T-helper 2 cell treated with Interferon-gamma antibody and Interleukin-4, amounts not matched to agents 5 μg/mL and 100 μg/mL, for 36 hours (primary cell): ENCODE measurements at regions not wholly inside any gene's neighbourhood (a gene's known extent, or its start where the extent isn't known, plus 50 kb on each side); places are given as distances from the start of the nearest gene placed in this dataset.

Source experiments
- DNase-seq: peaks from one replicate; pipeline ENCODE4 v3.0.0; 2021; ENCODE audit warnings: low spot score
- H3K27ac Mint-ChIP-seq: one replicate; pipeline ENCODE4 v1.8.0; 2021; ENCODE audit warnings: mild to moderate bottlenecking, mixed read lengths
- H3K27me3 Mint-ChIP-seq: one replicate; pipeline ENCODE4 v1.8.0; 2021; ENCODE audit warnings: low read depth, mixed read lengths
- H3K36me3 Mint-ChIP-seq: one replicate; pipeline ENCODE4 v1.8.0; 2021; ENCODE audit warnings: low read depth, mixed read lengths
- H3K4me1 Mint-ChIP-seq: one replicate; pipeline ENCODE4 v1.8.0; 2021; ENCODE audit warnings: low read depth, mixed read lengths
- H3K4me3 Mint-ChIP-seq: one replicate; pipeline ENCODE4 v1.8.0; 2022; ENCODE audit warnings: mild to moderate bottlenecking, moderate library complexity, mixed read lengths
- H3K9me3 Mint-ChIP-seq: one replicate; pipeline ENCODE4 v1.8.0; 2021; ENCODE audit warnings: mixed read lengths

DNA sequence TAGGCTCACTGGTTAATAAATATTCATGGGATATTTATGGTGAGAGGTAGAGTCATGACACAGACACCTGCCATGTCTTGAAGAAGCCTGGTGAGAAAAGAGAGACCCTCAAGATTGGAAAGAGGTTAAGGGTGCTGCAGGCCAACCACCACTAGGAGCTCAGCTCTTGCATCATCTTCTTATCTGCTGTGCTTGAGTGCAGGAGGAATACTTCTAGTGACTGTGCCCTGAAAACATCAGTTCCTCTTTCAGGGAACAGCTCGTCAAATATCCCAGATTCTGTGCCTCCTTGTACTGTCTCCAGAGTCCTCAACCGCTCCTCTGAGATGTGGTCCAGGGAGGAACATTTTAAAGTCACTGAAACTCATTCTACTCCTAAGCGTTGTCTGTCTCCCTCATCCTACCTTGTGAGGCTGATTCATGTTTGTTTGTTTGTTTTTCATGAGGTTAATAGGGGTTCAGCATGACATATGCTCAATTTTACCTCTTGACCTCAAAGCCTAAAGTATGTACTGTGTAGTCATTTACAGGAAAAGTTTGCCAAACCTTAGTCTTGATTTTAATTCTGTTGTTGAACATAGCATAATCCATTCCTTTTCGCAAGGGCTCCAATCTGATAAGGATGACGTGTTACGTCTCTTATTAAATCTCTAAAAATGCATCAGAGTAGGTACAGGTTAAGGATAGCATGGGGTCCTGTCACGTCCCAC is 293.1 kb downstream of the C7orf25 start:
- no peak overlapping the region for H3K27ac Mint-ChIP-seq
- H3K9me3 Mint-ChIP-seq: no peaks in the 10 kb centered on the region
- no peak for DNase-seq
- no peaks in the 10 kb centered on the region for H3K27me3 Mint-ChIP-seq
- no peaks in the 10 kb centered on the region for H3K4me1 Mint-ChIP-seq
- H3K4me3 Mint-ChIP-seq: no peak overlapping the region
- H3K36me3 Mint-ChIP-seq: no peaks in the 10 kb centered on the region

DNA sequence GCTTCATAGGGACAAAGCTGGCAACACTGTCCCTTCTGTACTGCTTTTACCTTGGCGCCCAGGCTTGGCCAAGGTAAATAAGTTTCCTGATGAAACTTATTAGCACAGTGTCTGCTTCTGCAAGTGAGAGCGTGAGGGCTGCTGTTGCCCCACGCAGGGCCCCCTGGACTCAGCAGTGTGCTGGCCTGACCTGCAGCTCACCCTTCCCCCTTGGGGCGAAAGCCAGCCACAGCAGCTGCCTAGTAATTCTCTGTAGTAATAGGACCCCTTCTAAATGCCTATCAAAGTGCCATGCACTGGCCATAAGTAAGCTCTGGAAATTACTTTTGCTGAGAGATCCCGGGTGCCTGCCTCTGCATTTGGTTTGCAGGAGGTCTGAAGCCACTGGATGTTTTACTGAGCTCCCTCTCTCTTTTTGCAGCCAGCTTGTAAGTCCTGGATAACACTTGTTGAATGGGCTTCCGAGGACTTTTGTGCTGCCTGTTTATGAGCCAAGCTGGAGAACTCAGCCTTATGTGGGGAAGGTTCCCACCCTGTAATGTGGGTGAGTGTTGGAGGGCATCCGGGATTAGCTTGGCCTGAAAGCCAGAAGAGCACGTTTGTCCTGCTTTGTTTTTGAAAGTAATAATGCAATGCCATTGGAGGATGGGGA is 293.9 kb downstream of the C7orf25 start:
- DNase-seq: no peak
- Mint-ChIP-seq H3K27ac (no peak overlapping the region), H3K27me3 (no peaks in the 10 kb centered on the region), H3K36me3 (no peaks in the 10 kb centered on the region), H3K9me3 (no peaks in the 10 kb centered on the region), H3K4me3 (no peak overlapping the region), H3K4me1 (no peaks in the 10 kb centered on the region)

DNA sequence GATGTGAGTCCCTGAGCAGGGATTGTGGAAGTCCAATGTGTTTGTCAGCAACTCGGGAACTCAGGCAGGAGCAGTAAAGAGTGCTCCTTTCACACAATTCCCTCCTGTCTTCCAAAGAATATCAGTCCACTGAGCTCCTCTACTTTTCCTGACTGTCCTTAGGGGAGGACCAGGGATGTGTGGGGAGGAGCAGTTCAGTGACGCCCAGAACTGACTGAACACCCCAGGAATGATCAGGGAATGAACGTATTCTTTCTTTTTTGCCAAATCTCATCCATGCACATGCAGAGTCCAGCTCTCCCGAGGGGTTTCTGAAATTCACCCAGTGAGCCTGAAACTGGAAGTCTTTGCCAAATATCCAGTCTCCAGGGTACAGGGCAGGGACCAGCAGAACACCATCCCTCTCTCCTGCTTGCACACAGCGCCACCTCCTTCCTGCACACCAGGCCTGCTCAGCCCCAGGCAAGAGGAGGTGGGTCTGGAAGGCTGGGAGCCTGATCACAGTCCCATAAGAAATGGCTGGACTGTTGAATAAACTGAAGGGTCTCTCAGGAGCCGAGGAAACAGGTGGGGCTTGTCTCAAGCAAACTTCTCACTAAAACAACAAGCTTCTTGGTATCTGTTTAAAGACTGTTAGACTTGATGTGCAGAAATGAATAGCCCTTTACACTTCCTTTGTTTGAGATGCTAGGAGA is 294.7 kb downstream of the C7orf25 start:
- no peak for DNase-seq
- Mint-ChIP-seq H3K9me3 (no peaks in the 10 kb centered on the region), H3K4me1 (no peaks in the 10 kb centered on the region), H3K27ac (no peak overlapping the region), H3K4me3 (no peak overlapping the region), H3K27me3 (no peaks in the 10 kb centered on the region), H3K36me3 (no peaks in the 10 kb centered on the region)

DNA sequence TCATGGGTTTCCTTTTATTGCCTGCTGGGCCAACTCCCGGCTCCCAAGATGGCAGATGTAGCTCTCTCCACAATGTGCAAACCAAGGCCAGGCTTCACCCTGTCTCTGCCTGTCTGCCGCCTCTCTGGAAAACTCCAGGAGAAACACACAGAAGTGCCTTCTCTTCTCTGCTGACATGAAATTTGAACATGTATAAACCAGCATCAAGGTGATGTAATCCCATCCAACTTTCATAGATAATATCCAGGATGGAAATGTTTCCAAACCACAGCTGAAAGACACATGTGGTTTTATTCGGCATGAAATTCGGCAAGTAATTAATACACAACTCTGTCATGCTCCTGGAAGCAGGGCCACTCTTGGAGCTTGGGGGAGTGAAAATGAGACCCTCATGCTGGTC is 297.2 kb downstream of the C7orf25 start:
- H3K4me1 Mint-ChIP-seq: no peaks in the 10 kb centered on the region

DNA sequence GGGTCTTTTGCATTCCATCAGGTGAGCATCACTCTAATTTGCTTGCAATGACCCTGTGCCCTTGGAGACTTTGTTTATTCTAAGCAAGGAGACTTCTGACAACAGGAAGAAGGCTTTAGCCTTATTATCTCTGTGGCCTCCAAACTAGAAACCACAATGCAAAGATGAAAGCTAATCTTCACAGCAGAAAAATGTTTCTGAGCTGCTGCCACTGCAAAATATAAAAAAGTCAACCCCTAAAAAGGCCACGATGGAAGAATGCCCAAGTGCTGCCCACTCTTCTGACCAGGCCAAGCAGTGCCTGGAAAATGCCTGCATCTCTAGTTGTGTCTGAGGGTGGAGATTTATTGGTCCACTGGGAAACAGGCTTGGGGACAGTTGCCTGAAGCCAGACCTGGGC is 299.9 kb downstream of the C7orf25 start:
- no peak overlapping the region for H3K4me3 Mint-ChIP-seq
- no peaks in the 10 kb centered on the region for H3K36me3 Mint-ChIP-seq
- H3K4me1 Mint-ChIP-seq: no peaks in the 10 kb centered on the region
- no peaks in the 10 kb centered on the region for H3K9me3 Mint-ChIP-seq
- no peaks in the 10 kb centered on the region for H3K27me3 Mint-ChIP-seq
- no peak overlapping the region for H3K27ac Mint-ChIP-seq
- no peak for DNase-seq

More for the DNA sequence above, 297.2 kb downstream of the C7orf25 start:
- Mint-ChIP-seq H3K27ac (no peak overlapping the region), H3K4me3 (no peak overlapping the region), H3K36me3 (no peaks in the 10 kb centered on the region), H3K27me3 (no peaks in the 10 kb centered on the region), H3K9me3 (no peaks in the 10 kb centered on the region)
- no peak for DNase-seq

DNA sequence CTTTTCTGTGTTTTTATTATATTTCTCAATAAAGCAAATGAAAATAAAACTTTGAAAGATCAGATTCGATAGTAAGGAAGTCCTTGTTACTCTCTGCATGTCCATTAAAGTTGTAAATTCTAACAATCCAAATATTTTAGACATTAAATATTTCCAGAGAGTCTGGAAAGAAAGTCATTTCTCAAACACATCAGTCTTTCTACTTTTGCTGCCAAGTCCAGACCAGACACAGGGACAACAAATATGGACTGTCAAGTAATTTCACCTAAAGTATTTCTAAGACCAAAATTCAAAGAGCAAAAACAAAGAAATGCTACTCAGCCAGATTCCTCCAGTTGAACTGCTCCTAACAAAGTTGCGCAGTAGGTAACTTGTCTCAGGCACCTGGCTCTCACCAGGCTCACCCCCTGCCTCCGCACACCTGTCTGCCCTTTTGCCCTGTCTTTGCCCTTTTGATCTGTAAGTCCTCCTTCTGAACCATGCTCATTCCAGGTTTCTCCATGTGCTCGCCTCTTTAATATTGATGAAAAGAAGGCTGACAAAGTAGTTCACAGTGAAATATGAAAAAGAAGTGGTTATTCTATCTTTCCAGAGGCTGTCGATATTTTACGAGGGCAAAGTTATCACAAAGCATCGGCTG is 300.5 kb downstream of the C7orf25 start:
- Mint-ChIP-seq H3K9me3 (no peaks in the 10 kb centered on the region), H3K4me1 (no peaks in the 10 kb centered on the region), H3K27me3 (no peaks in the 10 kb centered on the region), H3K4me3 (no peak overlapping the region), H3K36me3 (no peaks in the 10 kb centered on the region), H3K27ac (no peak overlapping the region)
- no peak for DNase-seq

DNA sequence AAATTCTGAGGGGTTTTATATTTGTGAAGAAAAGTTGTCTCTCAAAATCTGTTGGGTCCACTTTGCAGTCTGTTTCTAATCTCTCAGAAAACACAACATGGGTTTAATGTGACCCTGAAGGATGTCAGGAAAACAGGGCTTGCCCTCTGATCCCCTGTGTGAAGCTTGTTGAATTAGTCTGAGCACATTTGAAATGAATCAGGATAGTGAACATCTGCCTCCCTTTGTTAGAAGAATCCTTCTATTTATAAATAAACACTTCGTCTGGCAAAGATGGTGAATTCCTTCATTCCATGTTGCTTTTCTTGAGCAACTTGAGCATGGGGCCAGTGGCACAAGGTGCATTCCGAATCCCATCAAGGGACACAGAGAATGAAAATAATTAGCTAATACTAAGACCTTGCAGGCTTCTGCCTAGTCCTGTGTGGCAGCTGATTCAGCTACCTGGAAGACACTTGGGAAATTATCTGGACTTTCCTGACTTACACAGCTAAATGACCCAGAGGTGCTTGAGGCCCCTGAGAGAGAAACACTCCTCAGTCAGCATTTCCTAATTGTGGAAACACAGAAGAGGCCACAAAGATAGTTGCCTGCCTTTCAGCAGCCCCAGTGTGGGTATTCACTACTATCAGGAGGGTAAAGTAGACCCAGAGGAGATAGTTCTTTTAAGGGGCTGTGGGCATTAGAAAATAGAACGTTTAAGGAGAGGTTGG is 305.5 kb downstream of the C7orf25 start:
- H3K4me1 Mint-ChIP-seq: no peaks in the 10 kb centered on the region
- no peak overlapping the region for H3K4me3 Mint-ChIP-seq
- no peaks in the 10 kb centered on the region for H3K36me3 Mint-ChIP-seq
- no peaks in the 10 kb centered on the region for H3K27me3 Mint-ChIP-seq
- DNase-seq: no peak
- H3K9me3 Mint-ChIP-seq: no peaks in the 10 kb centered on the region
- H3K27ac Mint-ChIP-seq: no peak overlapping the region

DNA sequence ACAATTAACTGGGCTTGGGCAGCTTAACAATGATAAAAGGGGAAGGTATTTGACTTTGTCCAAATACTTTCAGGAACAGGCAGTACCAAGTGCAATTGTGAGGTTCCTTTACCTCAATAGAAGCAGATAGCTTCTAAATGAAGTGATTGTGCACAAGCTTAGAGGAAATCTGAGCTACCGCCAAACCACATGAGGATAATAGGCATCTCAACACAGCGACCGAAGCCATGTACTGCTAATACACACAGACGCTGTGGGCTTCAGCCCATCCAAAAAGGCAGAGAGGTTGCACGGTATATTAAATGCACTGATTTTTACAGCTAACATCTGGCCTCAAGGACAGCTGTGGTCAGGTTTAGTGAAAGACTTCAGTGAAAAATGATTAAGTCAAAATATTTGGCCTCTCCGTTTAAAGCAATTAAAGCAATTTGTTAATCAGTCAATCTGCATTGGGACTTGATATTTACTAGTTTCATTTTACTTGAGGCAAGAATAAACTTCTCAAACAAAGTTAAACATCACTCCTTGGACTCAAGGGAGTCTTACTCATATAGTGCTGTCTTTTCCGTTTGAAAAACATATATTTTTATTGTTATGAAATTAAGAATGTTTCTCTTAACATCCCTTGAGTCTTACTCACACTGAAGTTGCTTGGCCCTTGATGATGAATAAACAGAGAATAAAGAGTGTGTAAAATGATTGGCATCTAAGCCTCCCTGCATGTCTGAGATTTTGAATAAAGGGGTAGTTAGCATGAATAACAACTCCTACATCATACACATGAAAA is 306.3 kb downstream of the C7orf25 start:
- H3K27ac Mint-ChIP-seq: no peak overlapping the region
- H3K27me3 Mint-ChIP-seq: no peaks in the 10 kb centered on the region
- DNase-seq: no peak
- H3K4me1 Mint-ChIP-seq: no peaks in the 10 kb centered on the region
- H3K9me3 Mint-ChIP-seq: no peaks in the 10 kb centered on the region
- H3K36me3 Mint-ChIP-seq: no peaks in the 10 kb centered on the region
- no peak overlapping the region for H3K4me3 Mint-ChIP-seq

DNA sequence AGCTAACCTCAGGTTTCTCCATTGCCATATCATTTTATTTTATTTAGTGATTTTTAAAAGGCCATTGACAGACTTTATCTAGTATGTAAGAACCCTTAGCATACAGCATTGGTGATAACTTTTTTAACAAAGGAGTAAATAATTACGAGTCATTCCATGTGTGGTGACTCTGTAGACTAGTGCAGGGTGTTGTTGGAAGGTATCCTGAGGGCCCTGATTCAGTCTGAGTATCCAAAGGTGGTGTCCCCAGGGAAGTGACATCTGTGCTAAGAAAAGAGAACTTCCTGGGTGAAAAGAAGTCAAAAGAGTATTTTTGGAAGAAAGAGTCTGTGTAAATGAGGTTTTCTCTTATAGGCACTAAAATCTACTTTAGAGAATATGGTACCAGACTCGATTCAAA is 308.4 kb downstream of the C7orf25 start:
- H3K9me3 Mint-ChIP-seq: no peaks in the 10 kb centered on the region
- no peak overlapping the region for H3K27ac Mint-ChIP-seq
- H3K4me3 Mint-ChIP-seq: no peak overlapping the region
- no peaks in the 10 kb centered on the region for H3K36me3 Mint-ChIP-seq
- H3K4me1 Mint-ChIP-seq: no peaks in the 10 kb centered on the region
- no peak for DNase-seq
- H3K27me3 Mint-ChIP-seq: no peaks in the 10 kb centered on the region

DNA sequence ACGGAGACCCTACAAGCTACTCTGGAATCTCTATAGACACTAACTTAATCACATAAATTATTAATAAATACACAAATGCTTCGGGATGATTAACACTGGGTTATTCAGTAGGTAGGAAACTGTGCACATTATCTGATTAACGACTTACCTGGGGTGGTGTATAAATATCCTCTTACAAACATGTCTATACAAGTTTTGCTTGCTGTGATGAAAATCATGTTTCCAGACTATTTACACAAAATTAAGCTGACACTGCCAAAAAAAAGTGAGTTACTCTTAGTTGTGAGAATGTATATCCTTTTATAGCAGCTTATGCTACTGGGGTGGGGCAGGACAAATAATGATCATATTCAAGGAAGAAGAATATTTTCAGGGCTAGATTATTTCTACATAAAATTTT is 314.6 kb downstream of the C7orf25 start:
- no peaks in the 10 kb centered on the region for H3K9me3 Mint-ChIP-seq
- no peaks in the 10 kb centered on the region for H3K36me3 Mint-ChIP-seq
- H3K27me3 Mint-ChIP-seq: no peaks in the 10 kb centered on the region
- no peak for DNase-seq
- H3K4me1 Mint-ChIP-seq: no peaks in the 10 kb centered on the region
- no peak overlapping the region for H3K27ac Mint-ChIP-seq
- no peak overlapping the region for H3K4me3 Mint-ChIP-seq

DNA sequence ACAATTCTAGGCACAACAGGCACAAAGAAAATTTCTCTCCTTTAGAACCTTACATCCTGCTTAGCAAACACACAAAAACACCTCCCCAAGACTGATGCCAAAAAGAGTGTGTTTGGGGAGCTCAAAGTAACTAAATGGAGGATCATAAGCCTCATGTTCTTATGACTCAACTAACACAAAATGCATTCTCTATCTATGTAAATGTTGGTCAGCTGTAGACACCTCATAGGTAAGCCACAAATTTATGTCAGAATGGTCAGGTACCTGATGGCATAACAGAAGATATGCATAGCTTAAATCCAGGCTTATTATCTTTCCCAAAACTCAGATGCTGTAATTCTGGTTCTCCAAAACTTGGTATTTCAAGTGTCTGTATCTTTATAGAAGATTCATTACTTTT is 315.1 kb downstream of the C7orf25 start:
- Mint-ChIP-seq H3K27me3 (no peaks in the 10 kb centered on the region), H3K36me3 (no peaks in the 10 kb centered on the region), H3K4me1 (no peaks in the 10 kb centered on the region), H3K4me3 (no peak overlapping the region), H3K9me3 (peaks cover 4% of the 10 kb centered on the region), H3K27ac (no peak overlapping the region)
- DNase-seq: no peak

DNA sequence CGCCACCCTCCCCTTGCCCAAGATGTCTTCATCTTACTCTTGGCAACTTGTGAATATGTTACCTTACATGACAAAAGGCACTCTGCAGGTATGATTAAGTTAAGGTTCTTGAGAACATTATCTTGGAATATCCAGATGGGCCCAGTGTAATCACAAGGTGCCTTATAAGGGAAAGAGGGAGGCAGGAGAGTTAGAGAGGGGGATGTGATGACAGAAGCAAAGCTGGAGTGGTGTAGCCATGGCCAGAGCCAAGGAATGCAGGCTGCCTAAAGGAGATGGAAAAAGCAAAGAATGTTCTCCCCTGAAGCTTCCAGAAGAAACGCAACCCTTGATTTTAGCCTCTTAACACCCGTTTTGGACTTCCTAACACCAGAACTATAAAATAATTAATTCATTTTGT is 318.0 kb downstream of the C7orf25 start:
- Mint-ChIP-seq H3K36me3 (no peaks in the 10 kb centered on the region), H3K27ac (no peak overlapping the region), H3K27me3 (no peaks in the 10 kb centered on the region), H3K4me3 (no peak overlapping the region), H3K9me3 (peaks cover 14% of the 10 kb centered on the region), H3K4me1 (no peaks in the 10 kb centered on the region)
- no peak for DNase-seq

DNA sequence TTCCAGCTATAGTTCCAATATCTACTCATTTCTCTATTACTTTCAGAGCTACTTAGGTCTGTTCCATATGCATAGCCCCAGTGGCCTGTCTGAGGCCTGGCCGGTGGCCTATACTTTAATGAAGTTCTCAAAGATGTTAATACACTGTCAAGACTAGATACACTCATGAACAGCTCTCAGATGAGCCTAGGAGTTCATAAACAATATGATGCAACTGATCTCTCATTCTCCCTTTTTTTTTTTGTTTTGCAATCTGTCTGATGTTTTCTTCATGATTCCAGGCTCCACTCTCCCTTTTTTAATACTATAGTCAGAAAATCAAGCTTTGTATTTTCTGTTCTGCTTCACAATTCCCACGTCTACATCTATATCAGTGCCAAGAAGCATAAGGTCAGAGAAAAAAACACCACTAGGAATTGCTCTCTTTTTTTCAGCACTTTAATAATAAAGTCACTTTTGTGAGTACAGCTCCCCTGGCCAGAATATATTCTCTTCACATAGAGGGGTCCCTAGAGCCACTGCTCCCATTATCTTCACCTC is 321.0 kb downstream of the C7orf25 start:
- Mint-ChIP-seq H3K9me3 (peaks cover 32% of the 10 kb centered on the region), H3K4me1 (no peaks in the 10 kb centered on the region), H3K4me3 (no peak overlapping the region), H3K27ac (no peak overlapping the region), H3K27me3 (no peaks in the 10 kb centered on the region), H3K36me3 (no peaks in the 10 kb centered on the region)
- no peak for DNase-seq
